Myocyte (in vitro differentiated cells): ENCODE measurements at regions not wholly inside any gene's neighbourhood (a gene's known extent, or its start where the extent isn't known, plus 50 kb on each side); places are given as distances from the start of the nearest gene placed in this dataset.
A peak's percentile ranks its signal among the peaks of the same experiment; 100 is the strongest.

Experiments
- DNase-seq: peaks from one replicate; pipeline ENCODE4 v3.0.0-alpha.2; 2012; ENCODE audit warnings: low read depth

GRCh38 chr6:169083508-169083874 is 170.2 kb downstream of the THBS2 start:
- no peak for DNase-seq

DNA sequence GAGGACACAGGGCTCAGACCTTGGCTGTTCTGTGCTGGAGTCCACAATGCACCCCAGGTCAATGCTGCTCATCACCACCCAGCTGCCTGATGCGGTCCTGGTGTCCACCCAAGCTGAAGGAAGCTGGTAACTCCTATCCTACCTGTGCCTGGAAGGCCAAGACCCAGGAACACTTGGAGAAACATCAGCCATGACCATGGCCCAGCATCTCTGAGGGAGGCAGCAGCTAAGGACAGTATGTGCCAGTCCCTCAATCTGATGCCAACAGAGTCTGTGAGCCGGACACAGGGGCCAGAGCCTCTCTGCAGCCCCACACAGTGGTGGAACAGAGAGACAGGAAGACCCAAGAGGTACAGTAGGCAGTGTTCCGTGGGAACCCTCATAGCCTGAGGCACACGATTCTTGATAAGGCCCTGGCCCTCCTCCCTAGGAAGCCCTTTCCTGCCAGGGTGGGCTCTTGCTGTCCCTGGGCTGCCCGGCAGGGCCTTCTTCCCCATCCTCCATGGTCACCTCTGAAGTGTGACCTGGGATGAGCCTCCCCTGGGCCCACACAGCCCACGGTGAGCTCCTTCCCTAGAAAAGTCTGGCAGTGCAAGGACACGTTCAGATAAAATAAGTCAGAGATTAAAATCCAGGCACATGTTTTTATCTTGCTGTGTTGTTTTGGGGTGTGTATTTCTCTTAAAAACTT is 170.7 kb downstream of the THBS2 start:
- DNase-seq = no peak

DNA sequence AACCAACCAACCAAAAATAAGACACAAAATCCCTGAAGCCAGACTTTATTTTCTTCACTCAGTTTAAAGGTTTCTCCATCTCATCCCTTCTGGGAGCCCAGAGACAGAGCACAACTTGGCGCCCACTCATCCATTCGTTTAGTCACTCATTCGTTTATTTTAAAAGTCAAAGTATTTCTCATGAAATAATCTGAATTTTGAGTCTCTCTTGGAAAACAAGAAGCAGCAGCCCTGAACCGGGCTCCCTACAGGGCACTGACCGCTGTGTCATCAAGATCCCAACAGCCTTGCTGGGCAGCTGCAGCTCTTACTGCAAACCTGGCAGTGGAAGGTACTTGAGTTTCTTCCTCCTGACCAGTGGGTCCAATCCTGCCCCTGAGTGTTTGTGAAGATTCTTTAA is 171.6 kb downstream of the THBS2 start:
- DNase-seq = no peak

DNA sequence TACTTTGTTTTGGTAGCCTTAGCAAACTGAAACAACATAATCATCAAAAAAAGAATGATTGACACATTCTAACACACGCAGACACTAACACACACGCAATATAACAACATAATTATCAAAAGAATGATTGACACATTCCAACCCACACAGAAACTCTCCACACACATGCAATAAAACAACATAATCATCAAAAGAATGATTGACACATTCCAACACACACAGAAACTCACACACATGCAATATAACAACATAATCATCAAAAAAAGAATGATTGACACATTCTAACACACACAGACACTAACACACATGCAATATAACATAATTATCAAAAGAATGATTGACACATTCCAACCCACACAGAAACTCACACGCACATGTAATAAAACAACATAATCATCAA is 172.4 kb downstream of the THBS2 start:
- no peak for DNase-seq

DNA sequence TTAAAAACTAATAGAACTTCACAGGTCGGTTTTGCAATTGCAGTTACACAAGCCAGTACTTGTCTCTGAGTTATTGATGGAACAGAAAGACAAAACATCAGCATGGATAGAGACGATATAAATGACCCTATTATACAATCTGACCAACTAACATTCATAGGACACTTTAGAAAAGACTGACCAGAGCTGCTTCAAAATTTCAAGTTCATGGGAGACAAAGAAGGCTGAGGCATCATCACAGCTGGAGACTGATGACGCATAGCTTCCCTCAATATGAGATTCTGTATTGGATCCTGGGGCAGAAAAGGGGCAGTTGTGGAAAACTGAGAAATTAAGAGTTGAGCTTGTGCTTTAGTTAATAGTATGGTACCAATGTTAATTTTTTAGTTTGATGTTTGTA is 174.0 kb downstream of the THBS2 start:
- DNase-seq = peak; percentile 39

- peak; percentile 65 for DNase-seq
These were observed 175.1 kb downstream of the THBS2 start for GRCh38 chr6:169078399-169079145.

- no peak for DNase-seq
These were observed 177.6 kb downstream of the THBS2 start for GRCh38 chr6:169075915-169076654.

DNA sequence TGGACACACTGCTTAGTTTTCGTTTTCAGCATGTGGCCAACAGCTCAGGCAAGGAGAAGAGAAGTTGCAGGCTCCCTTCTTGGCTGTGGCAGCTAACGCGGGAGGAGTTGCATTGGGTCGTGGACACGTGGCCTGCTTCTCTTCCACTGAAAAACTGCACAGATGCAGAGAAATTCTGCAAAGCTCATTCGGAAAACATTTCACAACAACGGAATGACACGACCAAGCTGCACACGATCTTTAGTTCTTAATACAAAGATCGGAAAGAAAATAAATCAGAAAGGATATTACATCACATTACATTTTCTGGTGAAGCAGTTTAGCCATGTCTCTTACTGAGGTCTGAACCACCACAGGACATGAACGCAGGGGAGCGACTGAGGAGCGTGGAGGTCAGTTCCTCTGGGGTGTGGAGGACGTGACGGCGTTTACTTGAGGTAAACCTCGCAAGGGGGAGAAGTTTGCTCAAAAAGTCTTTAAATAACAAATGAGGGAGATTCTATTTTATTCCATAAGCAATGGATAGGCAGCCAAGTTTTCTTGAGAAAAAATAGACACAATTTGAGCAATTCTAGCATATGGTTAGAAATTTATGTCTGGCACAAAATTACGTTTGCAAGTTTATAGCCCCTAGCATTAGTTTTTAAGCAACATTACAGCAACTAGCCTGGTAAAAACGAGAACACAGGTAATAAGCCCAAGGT is 178.3 kb downstream of the THBS2 start:
- no peak for DNase-seq

DNA sequence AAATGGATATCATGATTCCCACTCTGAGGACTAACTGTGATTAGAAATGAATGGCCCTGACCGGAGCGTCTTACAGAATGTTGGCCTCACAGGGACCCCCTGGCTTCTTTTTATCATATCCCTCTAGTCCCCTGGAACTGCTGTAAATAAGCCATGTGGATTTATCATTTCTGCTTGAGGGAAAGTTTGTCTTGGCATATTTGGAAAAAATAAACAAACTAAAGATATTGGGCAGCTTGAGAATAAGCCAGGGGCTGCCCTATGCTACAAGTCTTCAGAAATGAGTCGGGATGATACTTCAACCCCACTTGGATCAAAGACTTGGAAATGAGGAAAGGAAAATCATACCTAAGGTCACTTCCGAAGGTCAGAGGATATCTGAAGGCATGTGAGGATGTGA is 179.1 kb downstream of the THBS2 start:
- DNase-seq = no peak

DNA sequence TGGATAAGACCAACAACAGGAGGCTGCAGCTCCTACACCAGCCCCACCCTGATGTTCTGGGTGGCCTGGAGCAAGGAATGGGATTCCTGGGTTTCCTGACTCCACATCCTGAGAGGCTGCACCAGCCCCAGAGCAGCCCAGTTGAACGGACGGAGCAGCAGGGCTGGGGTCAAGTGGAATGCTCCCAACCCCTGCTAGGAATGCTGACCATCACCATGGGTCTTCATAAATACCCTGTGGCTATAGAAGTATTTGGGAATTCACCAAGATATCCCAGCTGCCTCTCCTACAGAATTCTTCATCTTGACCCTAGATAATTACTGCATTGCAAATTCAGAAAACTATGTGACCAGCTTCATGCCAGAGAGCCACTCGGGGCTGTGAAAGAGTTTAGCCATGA is 180.3 kb downstream of the THBS2 start:
- peak; percentile 99 for DNase-seq

DNA sequence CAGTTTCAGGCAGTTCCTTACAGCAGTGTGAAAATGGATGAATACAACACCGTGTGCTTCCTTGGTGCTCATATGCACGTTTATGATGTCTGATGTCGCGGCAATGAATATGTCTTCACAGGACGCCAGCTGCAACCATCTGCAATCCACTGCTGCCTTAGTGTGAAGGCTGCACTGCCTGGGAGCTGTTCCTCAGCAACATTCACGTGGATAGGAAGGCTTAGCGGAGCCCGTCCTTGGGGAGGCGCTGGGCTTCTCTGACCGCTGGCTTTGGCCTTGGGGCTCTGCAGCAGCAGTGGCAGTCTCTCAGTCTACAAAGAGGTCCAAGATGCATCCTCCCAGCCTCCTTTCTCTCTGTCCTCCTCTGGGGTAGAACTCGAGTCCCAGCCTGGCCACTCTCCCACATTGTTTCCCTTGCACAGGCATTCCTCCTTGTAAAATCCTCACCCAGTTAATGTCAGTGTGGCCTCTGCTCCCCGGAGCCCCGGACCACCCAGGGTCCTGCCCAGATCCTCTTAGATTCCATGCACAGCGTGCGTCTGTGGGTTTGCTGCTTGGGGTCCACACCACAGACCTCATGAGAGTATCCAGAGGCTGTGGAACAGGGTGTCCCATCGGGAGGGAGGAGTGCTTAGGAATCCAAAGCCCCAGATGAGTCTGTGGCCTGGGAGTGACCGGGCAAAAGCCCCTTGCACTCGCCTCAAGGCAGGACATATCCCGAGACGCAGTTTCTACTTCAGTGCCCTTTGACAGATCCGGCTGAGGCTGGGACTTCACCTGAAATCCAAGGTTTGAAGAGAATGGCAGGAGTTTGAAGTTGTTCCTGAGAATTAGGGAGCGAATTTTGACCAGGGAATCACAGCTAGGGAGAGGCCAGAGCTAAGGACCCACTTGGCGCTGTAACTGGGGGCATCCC is 181.3 kb downstream of the THBS2 start:
- peak; percentile 93 for DNase-seq

DNA sequence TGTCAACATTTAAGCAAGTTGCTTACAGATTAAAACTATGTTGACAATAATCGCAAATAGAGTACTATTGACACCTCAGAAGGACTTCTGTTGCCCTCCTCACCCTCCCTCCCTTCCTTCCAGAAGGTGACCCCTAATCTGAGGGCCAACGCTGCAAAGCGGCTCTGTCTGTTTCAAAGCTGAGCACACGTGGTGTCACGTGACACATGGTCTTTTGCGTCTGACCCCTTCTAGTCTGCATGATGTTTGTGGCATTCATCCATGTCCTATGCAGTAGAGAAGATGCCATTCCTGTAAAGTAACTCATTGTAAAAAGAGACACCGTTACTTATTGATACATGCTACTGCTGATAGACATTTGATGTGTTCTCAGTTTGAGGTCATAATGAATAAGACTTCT is 182.3 kb downstream of the THBS2 start:
- peak; percentile 33 for DNase-seq

- peak; percentile 99 for DNase-seq
These were observed 183.0 kb downstream of the THBS2 start for GRCh38 chr6:169070506-169071176.

- DNase-seq = no peak
These were observed 184.3 kb downstream of the THBS2 start for GRCh38 chr6:169069356-169069755.

DNA sequence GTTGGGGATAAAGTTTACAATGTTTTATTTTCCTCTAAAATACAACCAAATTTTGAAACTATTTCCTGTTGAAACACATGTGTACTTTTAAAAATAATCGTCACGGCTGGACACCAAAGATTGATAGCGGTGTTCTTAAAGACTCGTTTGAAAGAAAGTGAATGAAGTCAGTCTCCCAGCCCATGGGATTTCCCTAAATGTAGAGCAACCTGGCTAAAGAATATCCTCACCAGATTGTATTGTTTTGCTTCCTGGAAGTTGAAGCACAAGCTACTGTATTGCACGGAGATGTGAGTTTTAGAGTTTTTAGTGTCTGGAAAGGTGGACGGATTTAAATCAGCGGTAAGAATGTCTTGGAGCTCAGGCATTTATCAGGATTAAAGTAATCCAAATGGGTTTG is 189.5 kb downstream of the THBS2 start:
- no peak for DNase-seq

- DNase-seq = no peak
These were observed 191.4 kb downstream of the THBS2 start for GRCh38 chr6:169062272-169062671.

DNA sequence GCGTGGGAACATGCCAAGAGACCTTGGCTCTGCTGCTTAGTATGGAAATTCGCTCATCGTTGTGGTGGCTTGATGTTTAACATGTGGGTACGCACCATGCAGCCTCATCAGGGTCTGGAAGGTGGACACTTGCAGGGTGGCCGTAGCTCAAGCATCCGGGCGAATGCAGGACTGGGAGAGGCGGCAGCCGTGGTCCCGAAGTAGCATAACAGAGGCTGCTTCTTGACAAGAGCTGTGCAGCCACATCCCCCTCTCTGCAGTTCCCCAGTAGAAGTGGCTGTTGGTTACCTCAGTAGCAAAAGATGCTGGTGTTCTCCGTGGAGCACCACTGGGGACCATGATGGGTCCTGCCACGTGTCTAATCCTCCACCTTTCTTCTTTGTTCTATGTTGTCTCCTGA is 195.0 kb downstream of the THBS2 start:
- no peak for DNase-seq

- no peak for DNase-seq
These were observed 201.2 kb downstream of the THBS2 start for GRCh38 chr6:169052462-169052861.

GRCh38 chr6:169051371-169051770 is 202.3 kb downstream of the THBS2 start:
- no peak for DNase-seq

- no peak for DNase-seq
These were observed 204.8 kb downstream of the THBS2 start for GRCh38 chr6:169048865-169049205.
